DMS53 (cell line): ENCODE measurements at regions not wholly inside any gene's neighbourhood (a gene's known extent, or its start where the extent isn't known, plus 50 kb on each side); places are given as distances from the start of the nearest gene placed in this dataset.
A peak's percentile ranks its signal among the peaks of the same experiment; 100 is the strongest.
"Not testable (repeated sequence)": the region's sequence is repeated elsewhere in the genome, so short reads cannot be mapped to it uniquely, and the experiment has no call there.

Source experiments
- DNase-seq: peaks from one replicate; lab custom pipeline; 2025; lab: John Stamatoyannopoulos, UW

DNA sequence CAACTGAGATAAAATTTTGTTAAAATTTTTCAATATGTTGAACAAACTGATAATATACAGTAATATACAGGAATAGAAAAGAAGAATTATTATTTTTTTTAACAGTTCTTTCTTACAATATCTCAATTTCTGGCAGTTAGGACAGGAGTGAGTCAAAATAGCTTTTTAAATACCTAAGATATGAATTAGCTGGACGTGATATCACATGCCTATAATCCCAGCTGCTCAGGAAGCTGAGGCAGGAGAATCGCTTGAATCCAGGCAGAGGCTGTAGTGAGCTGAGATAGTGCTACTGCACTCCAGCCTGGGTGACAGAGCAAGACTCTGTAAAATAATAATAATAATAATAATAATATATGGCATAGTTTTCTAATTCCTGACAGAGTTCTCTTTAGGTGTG, 1039.3 kb downstream of the STPG2 start:
- no peak for DNase-seq

DNA sequence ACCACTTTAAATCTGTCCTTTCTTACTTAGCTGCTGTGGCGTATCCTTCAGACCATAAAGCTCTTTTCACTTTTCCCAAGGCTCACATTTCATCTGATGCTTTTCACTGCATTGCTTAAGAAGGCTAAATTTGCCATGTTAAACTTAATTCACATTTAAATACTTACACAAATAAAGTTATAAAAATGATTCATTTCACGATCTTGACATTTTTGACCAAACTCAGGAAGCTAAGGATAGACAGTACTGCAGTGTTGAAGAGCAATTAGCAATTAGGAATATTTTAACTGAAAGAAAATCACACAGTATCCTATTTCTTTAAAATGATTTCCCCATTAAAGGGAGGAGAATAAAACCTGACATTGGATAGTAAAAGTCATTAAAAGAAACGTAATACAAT, 1038.6 kb downstream of the STPG2 start:
- no peak for DNase-seq

DNA sequence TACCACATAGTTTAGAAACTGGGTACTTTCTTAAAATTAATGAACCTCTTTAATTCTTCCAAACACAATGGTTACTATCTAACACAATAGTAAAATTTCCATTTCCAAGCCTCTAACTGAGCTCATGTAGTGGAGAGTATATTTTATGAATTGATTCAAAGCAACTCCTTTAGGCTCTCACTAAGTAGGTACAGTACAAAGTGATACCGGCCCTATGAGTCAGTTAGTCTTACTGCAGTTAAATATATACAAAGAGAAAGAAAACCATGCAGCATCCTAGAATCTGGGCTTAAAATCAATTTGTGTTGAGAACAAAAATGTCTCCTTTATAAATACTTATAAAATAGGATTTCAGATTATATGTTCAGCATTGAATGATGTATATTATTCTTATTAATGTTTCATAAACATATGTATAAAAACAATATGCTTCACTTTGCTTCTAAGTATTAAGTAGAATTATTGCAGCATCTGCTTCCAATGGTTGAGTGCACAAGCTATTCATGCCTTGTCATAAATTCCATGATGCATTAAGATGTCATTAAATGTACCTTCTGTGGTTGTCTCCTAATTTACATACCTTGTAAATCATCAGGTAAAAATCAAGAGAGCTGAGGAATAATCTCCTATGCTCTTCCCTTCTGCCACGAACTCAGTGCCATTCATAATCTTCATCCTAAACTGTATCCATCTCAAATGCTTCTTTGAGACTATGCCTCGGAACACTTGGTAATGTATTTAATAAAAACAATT, 1037.8 kb downstream of the STPG2 start:
- no peak for DNase-seq

DNA sequence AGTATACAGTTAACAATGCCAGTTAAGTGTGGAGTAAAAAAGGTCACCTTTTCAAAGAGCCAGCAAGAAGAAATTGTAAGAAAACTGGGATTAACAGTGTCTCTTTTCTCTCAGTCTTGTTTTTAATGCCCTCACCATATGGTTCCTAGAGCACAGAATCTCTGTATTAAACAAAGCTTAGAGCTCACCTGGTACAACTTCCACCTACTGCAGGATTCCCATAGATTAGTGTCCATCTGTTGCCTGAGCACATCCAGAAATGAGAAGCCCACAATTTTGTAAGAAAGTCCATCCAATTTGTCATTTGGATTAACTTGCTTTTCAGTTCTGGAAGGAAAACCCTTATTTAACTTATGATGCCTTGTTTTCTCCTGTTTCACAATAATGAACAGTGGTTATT, 1037.1 kb downstream of the STPG2 start:
- no peak for DNase-seq

DNA sequence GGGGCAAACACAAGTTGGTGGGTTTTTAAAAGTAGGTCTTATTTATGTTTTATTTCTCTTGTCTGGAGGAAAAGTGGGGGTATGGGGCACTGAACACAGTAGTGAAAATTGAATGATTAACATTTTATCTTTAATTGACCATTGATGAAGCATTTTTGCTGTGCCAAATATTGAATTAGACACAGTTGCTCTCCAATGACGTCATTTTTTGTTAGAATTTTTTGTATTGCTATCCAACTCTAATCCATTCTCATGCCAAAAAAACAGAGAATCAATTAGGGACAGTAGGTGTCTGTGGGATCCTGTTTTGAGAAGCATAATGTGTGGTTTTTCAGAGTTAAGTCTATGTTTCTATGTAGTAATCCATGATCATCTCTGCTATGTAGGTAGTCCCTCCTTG, 1032.8 kb downstream of the STPG2 start:
- no peak for DNase-seq

DNA sequence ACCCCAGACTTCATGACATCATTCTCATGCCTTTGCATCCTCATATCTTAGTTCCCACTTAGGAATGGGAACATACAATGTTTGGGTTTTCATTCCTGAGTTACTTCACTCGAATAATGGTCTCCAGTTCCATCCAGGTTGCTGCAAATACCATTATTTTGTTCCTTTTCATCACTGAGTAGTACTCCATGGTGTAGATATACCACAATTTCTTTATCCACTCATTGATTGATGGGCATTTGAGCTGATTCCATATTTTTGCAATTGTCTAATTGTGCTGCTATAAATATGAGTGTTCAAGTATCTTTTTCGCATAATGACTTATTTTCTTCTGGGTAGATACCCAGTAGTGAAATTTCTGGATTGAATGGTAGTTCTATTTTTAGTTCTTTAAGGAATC, 1026.8 kb downstream of the STPG2 start:
- DNase-seq = no peak

DNA sequence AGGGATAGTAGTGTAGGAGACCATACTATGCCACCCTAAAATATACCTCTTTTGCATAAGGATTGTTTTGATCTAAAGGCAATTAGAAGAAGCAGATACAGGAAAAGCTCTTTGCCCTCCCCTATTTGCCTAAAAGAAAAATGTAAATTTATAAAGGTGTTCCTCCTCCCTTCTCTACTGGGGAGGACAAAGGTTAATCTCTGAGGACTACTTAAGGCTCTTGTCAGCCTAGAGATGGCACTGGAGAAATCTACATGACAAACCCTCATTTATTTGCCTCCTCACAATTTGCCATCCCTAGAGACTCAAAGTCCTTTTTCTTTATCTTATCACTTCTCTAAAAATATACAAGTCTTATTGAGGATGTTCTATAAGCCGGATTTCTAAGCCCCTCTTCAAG, 1021.8 kb downstream of the STPG2 start:
- no peak for DNase-seq

DNA sequence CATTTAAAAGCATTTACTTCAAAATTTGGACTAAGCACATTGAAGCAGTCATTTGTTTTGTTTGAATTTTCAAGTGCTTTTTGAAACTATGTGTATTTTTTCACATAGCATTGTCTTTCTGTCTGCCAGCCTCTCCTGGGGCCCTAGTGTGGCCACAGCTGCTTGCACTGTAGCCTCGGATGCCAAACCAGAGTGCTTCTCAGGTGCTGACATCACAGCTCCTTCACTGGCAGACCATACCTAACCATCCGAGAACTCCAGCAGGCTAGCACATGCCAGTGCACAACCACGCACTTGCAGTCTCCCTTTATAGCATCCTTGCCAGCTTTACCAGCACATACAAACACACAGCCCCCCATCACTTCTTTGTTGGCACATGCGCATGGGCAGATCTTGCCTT, 1019.7 kb downstream of the STPG2 start:
- no peak for DNase-seq

DNA sequence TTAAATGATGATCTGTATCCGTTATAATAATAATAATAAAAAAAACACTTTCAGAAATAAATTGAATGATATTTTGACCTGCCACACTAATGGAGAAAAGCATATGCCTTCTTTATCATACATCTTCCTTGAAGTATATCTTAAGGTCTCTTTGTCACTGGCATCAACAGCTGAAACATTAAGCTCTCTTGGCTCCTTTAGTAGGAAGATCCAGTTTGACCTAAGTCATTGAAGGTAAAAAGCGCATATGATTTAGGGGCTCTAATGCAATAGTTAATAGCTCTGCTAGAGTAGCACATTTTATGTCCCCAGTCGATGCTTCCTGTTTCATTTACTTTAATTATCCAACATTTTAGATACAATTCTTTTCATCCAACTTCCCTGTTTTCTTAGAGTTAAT, 1010.8 kb downstream of the STPG2 start:
- no peak for DNase-seq

DNA sequence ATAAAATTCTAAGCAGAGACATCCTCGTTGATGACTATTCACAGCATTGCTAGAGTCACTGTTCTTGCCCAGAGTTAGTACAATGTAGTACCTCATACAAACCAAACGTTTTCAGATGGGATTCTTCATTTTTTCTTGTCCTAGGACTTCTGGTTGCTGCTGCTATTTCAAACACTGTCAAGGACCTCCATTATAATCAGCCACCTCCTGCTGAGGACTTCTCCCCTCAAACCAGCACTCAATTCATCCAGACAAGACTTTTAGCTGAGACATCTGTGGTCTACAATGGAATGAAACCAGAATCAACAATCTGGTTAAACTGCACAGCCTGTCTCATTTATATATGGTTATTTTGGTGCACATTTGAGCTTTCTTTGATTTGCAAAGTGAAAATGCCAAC, 1008.8 kb downstream of the STPG2 start:
- DNase-seq = no peak

DNA sequence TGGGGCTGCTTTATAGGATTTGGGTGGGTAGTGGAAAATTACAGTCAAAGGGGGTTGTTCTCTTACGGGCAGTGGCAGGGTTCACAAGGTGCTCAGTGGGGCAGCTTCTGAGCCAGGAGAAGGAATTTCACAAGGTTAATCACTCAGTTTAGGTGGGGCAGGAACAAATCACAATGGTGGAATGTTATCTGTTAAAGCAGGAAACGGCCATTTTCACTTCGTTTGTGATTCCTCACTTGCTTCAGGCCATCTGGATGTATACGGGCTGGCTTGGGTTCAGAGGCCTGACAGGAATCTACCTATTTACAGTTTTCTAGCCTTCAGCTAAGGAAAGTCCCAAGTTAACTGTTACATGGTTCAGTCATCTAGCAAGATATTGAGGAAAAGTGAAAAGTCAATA, 1003.5 kb downstream of the STPG2 start:
- DNase-seq = no peak

DNA sequence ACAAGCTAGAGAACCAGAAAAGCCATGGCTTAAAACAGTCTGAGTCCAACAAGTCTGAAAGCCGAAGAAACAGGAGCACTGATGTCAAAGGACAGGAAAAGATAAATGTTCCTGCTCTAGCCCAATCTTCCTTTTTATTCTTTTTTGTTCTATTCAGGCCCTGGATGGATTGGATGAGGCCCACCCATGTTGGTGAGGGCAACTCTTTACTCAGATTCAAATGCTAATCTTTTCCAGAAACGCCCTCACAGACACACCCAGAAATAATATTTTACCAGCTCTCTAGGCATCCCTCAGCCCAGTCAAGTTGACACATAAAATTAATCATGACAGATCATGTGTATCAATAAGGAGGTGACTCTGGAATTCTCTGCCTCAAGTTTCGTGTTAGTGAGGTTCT, 1002.7 kb downstream of the STPG2 start:
- no peak for DNase-seq

DNA sequence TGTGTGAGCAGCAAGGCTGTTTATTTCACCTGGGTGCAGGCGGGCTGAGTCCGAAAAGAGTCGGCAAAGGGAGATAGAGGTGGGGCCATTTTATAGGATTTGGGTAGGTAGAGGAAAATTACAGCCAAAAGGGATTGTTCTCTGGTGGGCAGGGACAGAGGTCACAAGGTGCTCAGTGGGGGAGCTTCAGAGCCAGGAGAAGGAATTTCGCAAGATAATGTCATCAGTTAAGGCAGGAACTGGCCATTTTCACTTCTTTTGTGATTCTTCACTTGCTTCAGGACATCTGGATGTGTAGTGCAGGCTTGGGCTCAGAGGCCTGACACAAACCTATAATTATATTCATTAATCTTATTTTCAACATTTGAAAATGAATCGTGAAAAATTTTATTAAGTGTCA, 1001.9 kb downstream of the STPG2 start:
- DNase-seq = not testable (repeated sequence)

DNA sequence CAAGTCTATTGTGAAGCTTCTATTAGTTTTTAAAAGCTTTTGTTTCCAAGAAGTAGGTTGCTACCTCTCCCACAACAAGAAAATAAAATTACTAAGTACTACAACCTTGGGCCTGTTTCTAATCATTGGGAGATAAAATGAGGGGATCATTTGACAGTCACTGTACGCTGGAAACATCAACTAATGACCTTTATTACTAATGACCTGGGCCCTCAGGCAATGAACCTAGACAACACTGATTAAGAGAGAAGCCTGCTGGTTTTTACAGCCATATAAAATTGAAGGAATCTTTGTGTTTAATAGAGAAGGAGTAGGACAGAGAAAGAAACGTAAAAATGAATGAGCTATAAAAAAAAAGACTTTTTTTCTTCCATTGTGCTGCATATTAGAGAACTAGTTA, 1000.9 kb downstream of the STPG2 start:
- DNase-seq = no peak

DNA sequence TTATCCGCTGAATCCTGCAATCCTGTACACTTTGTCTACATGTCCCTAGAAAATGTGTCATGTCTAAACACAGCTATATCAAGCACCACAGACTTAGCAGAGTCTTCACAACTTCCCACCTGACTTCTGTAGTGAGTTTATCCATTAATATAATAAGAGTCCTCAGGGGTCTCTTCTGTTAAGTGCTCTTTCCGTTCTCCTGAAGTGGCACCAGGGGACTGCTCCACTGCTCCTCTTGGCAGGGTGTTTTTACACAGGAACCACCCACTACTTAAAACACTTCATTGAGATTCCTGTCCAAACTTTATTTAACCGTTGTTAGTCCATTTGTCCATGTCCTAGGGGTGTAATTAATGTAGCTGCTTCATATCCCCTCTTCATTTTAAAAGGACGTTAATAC, 1000.4 kb downstream of the STPG2 start:
- DNase-seq = no peak

DNA sequence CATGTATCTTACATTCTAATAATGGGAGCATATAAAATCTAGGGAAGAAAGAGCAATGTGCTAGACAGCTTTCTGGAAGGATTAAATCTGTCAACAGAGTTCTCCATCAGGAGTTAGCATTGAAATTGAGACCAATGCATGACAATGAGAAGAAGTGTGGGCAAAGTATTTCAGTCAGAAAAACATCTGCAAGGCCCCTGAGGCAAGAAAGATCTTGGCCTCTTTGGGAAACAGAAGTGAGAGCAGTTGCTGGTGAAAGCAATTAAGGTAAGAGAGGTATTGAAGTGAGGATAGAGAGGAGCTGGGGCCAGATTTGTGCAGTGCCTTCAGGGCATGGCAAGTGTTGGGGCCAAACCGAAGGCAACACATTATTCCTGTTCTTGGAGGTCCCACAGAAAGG, 999.1 kb downstream of the STPG2 start:
- DNase-seq = no peak

DNA sequence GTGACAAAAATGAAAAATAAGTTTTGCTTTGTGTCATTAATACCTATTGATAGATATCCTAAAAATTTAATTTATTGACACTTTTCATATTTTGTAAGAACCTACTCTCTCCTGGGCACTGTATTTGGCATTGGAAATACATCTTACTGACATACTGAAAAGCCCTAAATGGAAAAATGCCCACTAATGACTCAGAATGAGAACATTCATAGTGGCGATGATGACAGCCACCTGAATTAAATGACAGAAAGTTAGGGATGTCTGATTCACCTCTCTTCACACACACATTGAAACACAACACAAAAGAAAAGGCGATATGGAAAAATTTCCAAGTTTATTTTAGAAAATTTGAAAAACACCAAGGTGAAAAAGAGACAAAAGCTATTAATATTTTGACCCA, 992.3 kb downstream of the STPG2 start:
- DNase-seq = no peak

DNA sequence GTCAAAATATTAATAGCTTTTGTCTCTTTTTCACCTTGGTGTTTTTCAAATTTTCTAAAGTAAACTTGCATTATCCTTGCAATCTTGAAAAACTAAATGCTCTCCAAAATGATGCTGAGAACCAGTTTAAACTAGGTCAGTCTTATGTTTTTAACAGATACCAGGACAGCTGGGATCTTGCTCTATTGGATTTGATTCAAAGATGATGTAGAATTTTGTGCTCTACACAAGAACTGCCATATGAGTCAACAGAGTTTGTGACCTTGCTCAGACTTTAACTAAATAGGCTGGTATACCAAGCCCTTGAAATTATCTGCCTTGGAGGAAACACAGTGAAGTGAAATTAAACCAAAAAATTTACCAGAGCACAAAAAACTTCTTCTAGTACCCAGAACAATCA, 991.1 kb downstream of the STPG2 start:
- DNase-seq = no peak

DNA sequence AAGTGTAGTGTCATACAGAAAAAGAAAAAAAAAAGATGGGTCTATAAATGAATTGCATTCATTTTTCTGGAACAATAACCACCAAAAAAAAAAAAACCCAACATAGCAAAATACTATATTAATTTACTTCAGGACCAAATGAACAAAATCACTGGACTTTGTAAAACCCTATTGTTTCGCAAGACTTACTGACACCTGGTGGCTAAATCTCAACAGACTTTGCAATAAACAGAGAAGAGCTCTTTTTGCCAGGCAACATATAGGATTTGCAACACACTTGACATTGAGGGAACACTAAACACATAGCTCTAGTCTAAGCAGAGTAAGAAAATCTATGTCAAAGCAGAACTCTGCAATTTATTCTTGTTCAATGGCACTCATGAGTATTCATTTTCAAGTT, 990.2 kb downstream of the STPG2 start:
- DNase-seq = peak; percentile 69

DNA sequence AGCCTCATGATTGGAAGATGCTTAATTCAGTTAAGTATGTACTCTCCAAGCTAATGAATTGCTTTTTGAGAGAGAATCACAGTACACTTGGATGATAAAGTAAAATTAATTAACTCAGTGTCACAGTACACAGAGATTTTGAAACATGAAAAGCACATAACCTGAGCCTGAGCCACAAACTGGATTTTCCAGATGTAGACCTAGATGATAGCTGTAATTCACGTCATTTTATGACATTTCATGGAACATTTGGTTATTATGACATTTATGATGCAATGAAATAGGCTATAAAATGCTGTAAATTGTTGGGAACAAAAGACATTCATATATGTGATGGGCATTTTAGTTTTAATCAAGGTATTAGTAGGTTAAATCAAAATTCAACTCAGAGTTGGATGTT, 983.7 kb downstream of the STPG2 start:
- DNase-seq = no peak

DNA sequence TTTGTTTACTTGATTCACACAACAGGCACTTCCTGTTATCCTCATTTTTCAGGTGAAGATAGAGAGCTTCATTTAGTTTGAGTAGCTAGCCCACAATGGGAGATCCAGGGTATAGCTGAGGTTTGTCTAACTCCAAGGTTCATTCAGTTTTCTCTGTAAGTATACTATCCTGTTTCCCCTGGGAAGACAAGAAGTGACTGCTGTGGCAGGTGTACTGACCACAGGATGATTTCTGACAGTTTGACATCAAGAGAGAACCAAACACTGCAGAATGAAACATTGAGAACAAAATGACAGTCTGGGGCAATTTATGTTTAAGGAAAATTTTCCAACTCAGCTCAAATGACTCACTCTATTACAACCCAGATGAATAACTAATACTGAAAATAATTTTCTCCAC, 958.0 kb downstream of the STPG2 start:
- DNase-seq = peak; percentile 6

DNA sequence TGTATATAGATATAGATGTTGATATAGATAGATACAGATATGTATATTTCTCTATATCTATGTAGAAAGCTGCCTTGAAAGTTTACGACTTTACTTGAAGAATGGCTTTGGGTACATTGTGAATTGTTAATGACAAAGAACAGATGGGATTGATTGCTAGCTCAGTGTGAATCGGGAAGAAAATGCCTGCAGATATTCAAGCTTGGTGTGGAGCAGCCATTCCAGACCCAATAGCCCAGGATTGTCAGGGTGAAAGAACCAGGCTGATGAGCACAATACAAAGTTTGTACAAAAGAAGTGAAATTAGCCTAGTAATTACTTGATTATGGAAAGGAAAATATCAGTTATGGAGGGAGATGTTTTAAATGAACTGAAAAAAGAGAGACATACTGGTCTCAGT, 946.2 kb downstream of the STPG2 start:
- DNase-seq = no peak

DNA sequence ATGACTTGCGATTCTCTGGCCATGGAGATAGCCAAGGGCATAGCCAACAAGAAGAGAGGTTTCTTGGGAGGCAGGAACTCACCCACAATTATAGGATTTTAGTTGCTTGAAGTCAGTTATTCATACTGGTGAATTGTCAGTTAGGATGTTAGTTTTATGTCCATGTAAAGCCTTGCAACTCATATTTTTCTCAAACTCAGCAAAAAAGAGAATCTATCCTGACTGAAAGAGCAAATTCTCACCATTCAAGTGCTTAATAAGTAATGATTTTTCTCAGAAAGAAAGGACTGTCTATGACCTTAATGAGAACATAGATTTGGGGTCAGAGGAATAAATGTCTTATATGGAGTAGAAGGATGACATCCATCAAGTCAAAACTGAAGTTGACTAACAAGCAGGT, 934.5 kb downstream of the STPG2 start:
- DNase-seq = no peak

DNA sequence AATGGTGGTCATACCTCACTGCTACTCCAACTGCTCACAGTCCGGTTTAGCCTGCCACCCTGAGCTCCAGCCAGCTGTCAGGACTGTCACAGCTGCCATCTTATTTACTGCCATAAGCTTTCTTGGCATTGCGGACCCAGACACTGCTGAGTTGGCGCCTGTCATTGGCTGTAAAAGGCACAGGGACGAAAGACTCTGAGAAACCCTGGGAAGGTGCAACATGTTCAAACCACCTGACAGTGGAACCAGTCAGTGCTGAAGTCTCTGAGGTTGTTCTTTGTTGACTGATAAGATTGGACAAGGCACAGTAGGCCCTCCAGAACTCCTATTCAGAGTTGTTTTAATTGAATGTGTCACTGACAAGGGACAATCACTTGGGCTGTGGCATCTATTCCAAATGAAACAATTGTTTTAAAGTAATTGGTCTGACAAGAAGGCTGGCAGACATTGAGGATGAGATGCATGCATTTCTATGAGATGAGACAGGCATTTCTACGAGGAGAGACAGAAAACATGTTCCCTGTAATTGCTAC, 927.8 kb downstream of the STPG2 start:
- no peak for DNase-seq
